RWPE1 (cell line): ENCODE measurements at regions not wholly inside any gene's neighbourhood (a gene's known extent, or its start where the extent isn't known, plus 50 kb on each side); places are given as distances from the start of the nearest gene placed in this dataset.

Experiments
- CTCF ChIA-PET: fragments of 350-600 bp; sonication (Branson Sonifier 250); formaldehyde crosslinking; extraction: SDS; loops from one replicate; lab custom pipeline; 2021; lab: Yijun Ruan, JAX
- POLR2A ChIA-PET: fragments of 400-600 bp; formaldehyde crosslinking; extraction: SDS; loops from one replicate; lab custom pipeline; 2020; ENCODE audit warnings: antibody characterized with exemption; ENCODE audit not compliant: low non-redundant PET; lab: Yijun Ruan, JAX
- DNase-seq: peaks from one replicate; pipeline ENCODE4 v3.0.0; 2012; ENCODE audit warnings: low spot score
- H3K27ac ChIP-seq: fragments of 450-650 bp; 2 replicates; pipeline ENCODE4 v1.5.1; 2017
- CTCF ChIP-seq: fragments of 450-650 bp; conservative IDR thresholded peaks from 2 replicates; pipeline ENCODE4 v1.5.1; 2017; ENCODE audit warnings: low read depth, mild to moderate bottlenecking

DNA sequence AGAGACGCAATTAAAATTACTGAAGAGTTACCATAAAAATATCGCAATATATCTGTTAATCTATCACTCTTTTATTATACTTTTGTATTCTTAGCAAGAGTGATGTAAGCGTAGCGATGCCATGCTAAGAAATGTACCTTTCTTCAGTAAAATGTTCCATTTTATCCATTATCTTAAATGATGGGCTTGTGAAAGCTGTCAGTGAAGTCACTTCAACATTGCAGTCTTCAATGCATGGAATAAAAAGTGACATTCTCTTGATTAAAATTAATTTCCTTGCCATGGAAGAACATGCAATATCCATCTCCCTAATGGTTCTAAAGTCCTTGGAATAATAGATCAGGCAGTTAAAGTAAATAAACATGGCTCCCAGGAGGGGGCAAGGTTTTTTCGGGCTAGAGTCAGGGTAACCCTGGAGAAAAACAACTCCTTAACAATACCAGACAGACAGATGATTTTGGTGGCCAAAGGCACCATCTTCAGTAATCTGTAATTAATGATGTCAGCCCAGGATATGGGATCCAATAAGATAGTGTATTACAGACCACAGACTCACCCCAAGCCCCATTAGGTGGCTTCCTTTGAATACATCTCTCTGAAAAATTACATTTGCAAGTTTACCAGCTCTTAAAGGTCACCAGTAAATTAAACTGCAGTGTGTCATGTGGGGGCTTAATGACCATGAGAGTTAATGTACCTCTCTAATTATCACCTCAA, 677.1 kb downstream of the DTWD2 start:
- no peak overlapping the region for H3K27ac ChIP-seq
- CTCF ChIA-PET = interaction anchor here (0.5 kb wide), 1 partner anchor 218 kb away, joined by 3 read pairs; no protein-coding TSS in a partner anchor
- no peak for TF ChIP-seq CTCF
- POLR2A ChIA-PET = no interaction called here
- DNase-seq = no peak

- POLR2A ChIA-PET = no interaction called here
- TF ChIP-seq CTCF = no peak
- H3K27ac ChIP-seq = no peak overlapping the region
- CTCF ChIA-PET = no interaction called here
- DNase-seq = no peak
Measured at GRCh38 chr5:118310401-118310800, 677.9 kb downstream of the DTWD2 start.

DNA sequence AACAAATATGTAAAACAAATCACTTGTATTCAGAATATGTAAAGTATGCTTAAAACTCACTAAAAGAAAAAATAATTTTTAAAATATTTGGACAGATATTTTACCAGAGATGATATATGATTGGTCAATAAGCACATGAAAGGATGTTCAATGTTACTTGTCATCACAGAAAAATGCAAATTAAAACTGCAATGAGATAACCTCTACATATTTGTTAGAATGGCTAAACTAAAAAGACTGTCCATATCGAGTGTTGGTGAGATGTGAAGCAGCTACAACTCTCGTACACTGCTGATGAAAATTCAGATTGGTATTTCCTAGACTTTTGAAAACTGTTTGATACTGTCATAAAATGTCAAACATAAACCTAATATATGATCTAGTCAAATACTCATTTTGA, 685.1 kb downstream of the DTWD2 start:
- no peak for TF ChIP-seq CTCF
- CTCF ChIA-PET = no interaction called here
- no peak overlapping the region for H3K27ac ChIP-seq
- POLR2A ChIA-PET = no interaction called here
- DNase-seq = no peak

GRCh38 chr5:118302786-118303185, 685.6 kb downstream of the DTWD2 start:
- ChIA-PET CTCF (no interaction called here), POLR2A (no interaction called here)
- TF ChIP-seq CTCF = no peak
- no peak for DNase-seq
- no peak overlapping the region for H3K27ac ChIP-seq

DNA sequence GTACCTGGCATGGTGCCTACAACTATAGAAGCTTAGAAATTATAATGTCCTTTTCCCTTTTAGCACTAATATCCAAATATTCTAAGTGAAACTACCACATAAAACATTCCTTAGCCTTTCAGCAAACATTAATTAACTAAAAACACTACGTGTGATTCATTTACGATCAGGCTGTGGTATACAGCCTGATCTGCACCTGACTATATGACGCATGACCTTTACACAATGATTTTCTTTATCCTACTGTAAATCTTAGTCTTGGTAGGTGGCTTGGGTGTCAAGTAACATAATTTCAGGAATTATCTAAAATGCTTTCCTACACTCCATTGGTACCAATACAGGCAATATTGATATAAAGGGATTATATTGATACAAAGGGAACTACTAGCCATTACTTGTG, 686.7 kb downstream of the DTWD2 start:
- CTCF ChIA-PET = no interaction called here

GRCh38 chr5:118295045-118295444, 693.3 kb downstream of the DTWD2 start:
- no peak overlapping the region for H3K27ac ChIP-seq
- no peak for DNase-seq
- ChIA-PET CTCF (interaction anchor here (0.6 kb wide), 1 partner anchor 50 kb away, joined by 3 read pairs; no protein-coding TSS in a partner anchor), POLR2A (interaction anchor here (0.6 kb wide), 1 partner anchor 1999 kb away, joined by 7 read pairs; no protein-coding TSS in a partner anchor)
- TF ChIP-seq CTCF = no peak

More for the DNA sequence above, 686.7 kb downstream of the DTWD2 start:
- POLR2A ChIA-PET = no interaction called here
- no peak overlapping the region for H3K27ac ChIP-seq
- DNase-seq = no peak
- no peak for TF ChIP-seq CTCF
